H1 (cell line): ENCODE measurements at regions not wholly inside any gene's neighbourhood (a gene's known extent, or its start where the extent isn't known, plus 50 kb on each side); places are given as distances from the start of the nearest gene placed in this dataset.
A peak's percentile ranks its signal among the peaks of the same experiment; 100 is the strongest.

Experiments used
- CTCF ChIA-PET: fragments of 300-600 bp; sonication (Branson Sonifier 250); formaldehyde crosslinking; loops from one replicate; lab custom pipeline; 2021; ENCODE audit not compliant: partially characterized antibody; lab: Charles Lee
- POLR2A ChIA-PET: fragments of 300-600 bp; sonication (Branson Sonifier 250); formaldehyde crosslinking; loops from one replicate; lab custom pipeline; 2021; ENCODE audit warnings: inconsistent platforms; ENCODE audit not compliant: partially characterized antibody; lab: Charles Lee
- DNase-seq, 2 experiments: peaks; one replicate each; pipeline versions ENCODE4 v3.0.0 to v3.0.0-alpha.2; 2010 to 2022; ENCODE audit warnings: low spot score in 2 of 2, low read depth in 1 of 2, mixed read lengths in 1 of 2
- FAIRE-seq: peaks from 2 replicates; lab custom pipeline; 2011; peaks lifted over from hg19 to GRCh38; lab: Jason Lieb, UNC
- H2AFZ ChIP-seq: 2 replicates; pipeline ENCODE4 v1.8.1; 2012; ENCODE audit warnings: low read length, inconsistent platforms
- H2AK5ac ChIP-seq: 2 replicates; pipeline ENCODE4 v1.6.1; 2013; ENCODE audit warnings: low read depth, low read length
- H2BK120ac ChIP-seq: replicated peaks from 2 replicates; pipeline ENCODE3; 2013; ENCODE audit warnings: low read depth, low read length, inconsistent platforms
- H2BK12ac ChIP-seq: 2 replicates; pipeline ENCODE4 v1.6.1; 2013; ENCODE audit warnings: low read depth, low read length
- H2BK15ac ChIP-seq: 2 replicates; pipeline ENCODE4 v1.6.1; 2013; ENCODE audit warnings: low read length
- H2BK20ac ChIP-seq: 2 replicates; pipeline ENCODE4 v1.6.1; 2013; ENCODE audit warnings: low read length
- H2BK5ac ChIP-seq: 2 replicates; pipeline ENCODE4 v1.6.1; 2013; ENCODE audit warnings: low read depth, low read length
- H3K14ac ChIP-seq: 2 replicates; pipeline ENCODE4 v1.6.1; 2013; ENCODE audit warnings: inconsistent platforms; ENCODE audit not compliant: insufficient read length
- H3K18ac ChIP-seq: 2 replicates; pipeline ENCODE4 v1.6.1; 2013; ENCODE audit warnings: low read length; ENCODE audit errors: extremely low read depth
- H3K23ac ChIP-seq: 2 replicates; pipeline ENCODE4 v1.6.1; 2013; ENCODE audit warnings: inconsistent platforms; ENCODE audit not compliant: insufficient read length
- H3K23me2 ChIP-seq: 2 replicates; pipeline ENCODE4 v1.6.1; 2013; ENCODE audit warnings: low read depth, low read length
- H3K27ac ChIP-seq: 2 replicates; pipeline ENCODE4 v1.6.1; 2011; ENCODE audit warnings: low read depth, low read length, inconsistent platforms
- H3K27me3 ChIP-seq, 4 experiments: replicated peaks in 1 of 4; 1 replicate in 1 of 4; 2 replicates in 3 of 4; pipeline versions ENCODE4 v1.6.1 to v1.8.1; 2011 to 2013; ENCODE audit warnings: low read length in 3 of 4, mild to moderate bottlenecking in 3 of 4, inconsistent platforms in 2 of 4, mixed read lengths in 2 of 4, moderate library complexity in 1 of 4; ENCODE audit not compliant: control insufficient read depth in 3 of 4, insufficient read depth in 3 of 4; ENCODE audit errors: extremely low read depth in 1 of 4
- H3K36me3 ChIP-seq, 4 experiments: 2 replicates each; pipeline versions ENCODE4 v1.6.1 to v1.8.1; 2011 to 2013; ENCODE audit warnings: mild to moderate bottlenecking in 4 of 4, low read length in 3 of 4, moderate library complexity in 2 of 4, control low read depth in 1 of 4, inconsistent platforms in 1 of 4; ENCODE audit not compliant: insufficient read depth in 4 of 4, control insufficient read depth in 2 of 4
- H3K4ac ChIP-seq: replicated peaks from 2 replicates; pipeline ENCODE3; 2013; ENCODE audit warnings: low read length, low read depth, mixed read lengths, inconsistent platforms; ENCODE audit not compliant: insufficient read length
- H3K4me1 ChIP-seq, 4 experiments: replicated peaks in 1 of 4; 1 replicate in 1 of 4; 2 replicates in 3 of 4; pipeline versions ENCODE4 v1.6.1 to v1.8.1; 2011 to 2013; ENCODE audit warnings: low read length in 3 of 4, inconsistent platforms in 2 of 4, mixed read lengths in 1 of 4; ENCODE audit not compliant: insufficient read depth in 4 of 4, control insufficient read depth in 3 of 4
- H3K4me2 ChIP-seq, 2 experiments: 2 replicates each; pipeline versions ENCODE4 v1.6.1 to v1.8.1; 2011 to 2013; ENCODE audit warnings: low read depth in 2 of 2, low read length in 2 of 2, control low read depth in 1 of 2, inconsistent platforms in 1 of 2, mild to moderate bottlenecking in 1 of 2; ENCODE audit not compliant: insufficient read depth in 1 of 2
- H3K4me3 ChIP-seq, 4 experiments: fragments of 200-600, 300-600 bp in 1 of 4; sonication (generic), shearing (Covaris generic), sonication (Bioruptor Twin) in 1 of 4; 2 replicates each; pipeline versions ENCODE4 v1.5.1 to v1.8.1; 2011 to 2016; ENCODE audit warnings: low read length in 4 of 4, low read depth in 3 of 4, control low read depth in 2 of 4, inconsistent platforms in 2 of 4, mild to moderate bottlenecking in 2 of 4, mixed read lengths in 1 of 4, moderate library complexity in 1 of 4; ENCODE audit not compliant: insufficient read depth in 2 of 4; ENCODE audit errors: extremely low read depth in 1 of 4
- H3K56ac ChIP-seq: replicated peaks from 2 replicates; pipeline ENCODE3; 2013; ENCODE audit warnings: low read depth, mild to moderate bottlenecking, mixed read lengths, low read length, inconsistent platforms; ENCODE audit not compliant: insufficient read length
- H3K79me1 ChIP-seq: 2 replicates; pipeline ENCODE4 v1.6.1; 2013; ENCODE audit warnings: low read depth, low read length, control low read depth
- H3K79me2 ChIP-seq, 2 experiments: 2 replicates each; pipeline versions ENCODE4 v1.6.1 to v1.8.1; 2012 to 2013; ENCODE audit warnings: low read length in 2 of 2, mild to moderate bottlenecking in 2 of 2, inconsistent platforms in 1 of 2; ENCODE audit not compliant: insufficient read depth in 2 of 2, control insufficient read depth in 1 of 2
- H3K9ac ChIP-seq, 4 experiments: replicated peaks in 1 of 4; 1 replicate in 1 of 4; 2 replicates in 3 of 4; pipeline versions ENCODE4 v1.6.1 to v1.8.1; 2011 to 2013; ENCODE audit warnings: low read depth in 3 of 4, low read length in 3 of 4, control low read depth in 2 of 4, mild to moderate bottlenecking in 2 of 4, moderate library complexity in 2 of 4, inconsistent platforms in 1 of 4; ENCODE audit errors: extremely low read depth in 1 of 4
- H3K9me3 ChIP-seq, 2 experiments: 2 replicates each; pipeline versions ENCODE4 v1.6.1 to v1.8.1; 2012 to 2013; ENCODE audit warnings: mild to moderate bottlenecking in 2 of 2, moderate library complexity in 2 of 2, control low read depth in 1 of 2, inconsistent platforms in 1 of 2, low read depth in 1 of 2, low read length in 1 of 2, mixed read lengths in 1 of 2; ENCODE audit not compliant: insufficient read depth in 2 of 2
- H4K20me1 ChIP-seq, 2 experiments: replicated peaks in 1 of 2; 2 replicates each; pipeline versions ENCODE3 to v1.8.1; 2011 to 2013; ENCODE audit warnings: inconsistent platforms in 2 of 2, low read length in 2 of 2, mild to moderate bottlenecking in 1 of 2; ENCODE audit not compliant: insufficient read depth in 2 of 2, control insufficient read depth in 1 of 2
- H4K5ac ChIP-seq: 2 replicates; pipeline ENCODE4 v1.6.1; 2013; ENCODE audit warnings: low read length, low read depth, mixed read lengths, inconsistent platforms; ENCODE audit not compliant: insufficient read length
- H4K8ac ChIP-seq: 2 replicates; pipeline ENCODE4 v1.8.0; 2013; ENCODE audit warnings: mild to moderate bottlenecking, moderate library complexity, low read length, inconsistent platforms; ENCODE audit not compliant: insufficient read depth; ENCODE audit errors: extremely low read depth
- H4K91ac ChIP-seq: replicated peaks from 2 replicates; pipeline ENCODE3; 2013; ENCODE audit warnings: low read length, mixed read lengths, inconsistent platforms; ENCODE audit not compliant: insufficient read length
- ATF2 ChIP-seq: IDR thresholded peaks from 2 replicates; pipeline ENCODE4 v1.6.1; 2012; ENCODE audit warnings: low read length, inconsistent platforms
- BCL11A ChIP-seq, 2 experiments: IDR thresholded peaks; one replicate each; pipeline ENCODE4 v1.6.1; 2011; ENCODE audit warnings: low read depth in 2 of 2, low read length in 2 of 2, mild to moderate bottlenecking in 2 of 2
- CEBPB ChIP-seq: IDR thresholded peaks from 2 replicates; pipeline ENCODE4 v1.6.1; 2012; ENCODE audit warnings: low read depth, low read length
- EP300 ChIP-seq, 2 experiments: IDR thresholded peaks; 1 replicate in 1 of 2; 2 replicates in 1 of 2; pipeline ENCODE4 v1.6.1; 2011 to 2012; ENCODE audit warnings: low read depth in 2 of 2, low read length in 2 of 2, mild to moderate bottlenecking in 2 of 2, borderline replicate concordance in 1 of 2, inconsistent platforms in 1 of 2, moderate library complexity in 1 of 2
- GABPA ChIP-seq: IDR thresholded peaks from 2 replicates; pipeline ENCODE4 v1.6.1; 2011; ENCODE audit warnings: mild to moderate bottlenecking, low read length, moderate library complexity, borderline replicate concordance; ENCODE audit not compliant: insufficient read depth
- GTF2F1 ChIP-seq: IDR thresholded peaks from 2 replicates; pipeline ENCODE4 v1.6.1; 2012; ENCODE audit warnings: low read depth, low read length, improper control_type of control experiment, borderline replicate concordance
- HDAC6 ChIP-seq: IDR thresholded peaks from one replicate; pipeline ENCODE4 v1.7.1; 2012; ENCODE audit warnings: low read depth, mild to moderate bottlenecking, inconsistent platforms, low read length, moderate library complexity
- RXRA ChIP-seq: IDR thresholded peaks from 2 replicates; pipeline ENCODE4 v1.6.1; 2011; ENCODE audit warnings: low read depth, mild to moderate bottlenecking, low read length, moderate library complexity; ENCODE audit not compliant: insufficient read depth
- SIRT6 ChIP-seq: IDR thresholded peaks from one replicate; pipeline ENCODE4 v1.7.1; 2012; ENCODE audit warnings: low read length, inconsistent platforms
- SP1 ChIP-seq: IDR thresholded peaks from 2 replicates; pipeline ENCODE4 v1.6.1; 2011; ENCODE audit warnings: low read depth, low read length
- TAF7 ChIP-seq: optimal IDR thresholded peaks from 2 replicates; pipeline ENCODE3; 2011; ENCODE audit warnings: low read depth, mild to moderate bottlenecking, inconsistent platforms, low read length, moderate library complexity, borderline replicate concordance
- USF2 ChIP-seq: IDR thresholded peaks from 2 replicates; pipeline ENCODE4 v1.6.1; 2011; ENCODE audit warnings: low read length, improper control_type of control experiment
- WGBS, 2 experiments: shearing (Covaris generic) in 1 of 2; methylation state at CpG; one replicate each; pipeline versions ENCODE4 v1.1.6 to v1.1.7; 2013 to 2015; ENCODE audit warnings: low lambda C conversion rate in 2 of 2, mixed read lengths in 2 of 2, inconsistent platforms in 1 of 2, low coverage in 1 of 2, missing lambda C conversion rate in 1 of 2; ENCODE audit not compliant: insufficient replicate concordance in 2 of 2, insufficient coverage in 1 of 2, insufficient read length in 1 of 2; ENCODE audit errors: extremely low coverage in 1 of 2, missing lambda C conversion rate in 1 of 2; 5-methylcytosine and 5-hydroxymethylcytosine counted together

GRCh38 chr11:110000031-110000502 is 93.1 kb upstream of the ZC3H12C start:
- H2AK5ac ChIP-seq = no peak overlapping the region
- FAIRE-seq = no peak
- H2BK5ac ChIP-seq = no peak overlapping the region
- H3K27me3 ChIP-seq = no peaks in the 10 kb centered on the region
- no peaks in the 10 kb centered on the region for H3K79me2 ChIP-seq
- H2BK120ac ChIP-seq = no peak overlapping the region
- no peaks in the 10 kb centered on the region for H3K36me3 ChIP-seq
- H3K56ac ChIP-seq = no peak overlapping the region
- no peaks in the 10 kb centered on the region for H3K23me2 ChIP-seq
- H4K5ac ChIP-seq = no peak overlapping the region
- H3K18ac ChIP-seq = no peak overlapping the region
- no peak overlapping the region for H4K8ac ChIP-seq
- no peak for DNase-seq
- no peak overlapping the region for H3K14ac ChIP-seq
- 0 out of 2 replicates have a peak overlapping the region, but pooled peaks have one; percentile 72 for H2BK20ac ChIP-seq
- no peak overlapping the region for H3K27ac ChIP-seq
- no peak overlapping the region for H3K9ac ChIP-seq
- H2BK15ac ChIP-seq = no peak overlapping the region
- no peaks in the 10 kb centered on the region for H4K20me1 ChIP-seq
- no peak overlapping the region for H4K91ac ChIP-seq
- POLR2A ChIA-PET = no interaction called here
- no peak overlapping the region for H3K4ac ChIP-seq
- H2AFZ ChIP-seq = no peak overlapping the region
- H3K23ac ChIP-seq = no peak overlapping the region
- H3K79me1 ChIP-seq = no peaks in the 10 kb centered on the region
- 82% methylated on average over 6 of the region's 6 CpGs; no CpG with 5 or more reads in 1 of the 2 experiments for WGBS, 2 experiments
- H3K4me3 ChIP-seq = no peak overlapping the region
- no peaks in the 10 kb centered on the region for H3K9me3 ChIP-seq
- no peak overlapping the region for H3K4me2 ChIP-seq
- no peaks in the 10 kb centered on the region for H3K4me1 ChIP-seq
- no peak overlapping the region for H2BK12ac ChIP-seq
- CTCF ChIA-PET = interaction anchor here (0.5 kb wide), 1 partner anchor 106 kb away, joined by 3 read pairs; no protein-coding TSS in a partner anchor
- TF ChIP-seq USF2 (no peak), TAF7 (no peak), ATF2 (no peak), GTF2F1 (no peak), RXRA (no peak), BCL11A (IDR thresholded peaks at IDR 0.05; ENCODE audit: low read depth in 2 of 2, low read length in 2 of 2) (no peak), CEBPB (no peak), SP1 (no peak), EP300 (IDR thresholded peaks at IDR 0.05; ENCODE audit: borderline replicate concordance in 1 of 2, low read depth in 2 of 2, low read length in 2 of 2) (no peak), GABPA (no peak), HDAC6 (no peak), SIRT6 (no peak)
